HepG2 (cell line): ENCODE measurements at regions not wholly inside any gene's neighbourhood (a gene's known extent, or its start where the extent isn't known, plus 50 kb on each side); places are given as distances from the start of the nearest gene placed in this dataset.

Experiments
- ATAC-seq: fragments of 200-7000 bp; cut with Tn5 transposase; 3 replicates; pipeline ENCODE4 v1.9.1; 2020; ENCODE audit warnings: mild to moderate bottlenecking, moderate library complexity
- BruUV-seq: library from RNA; stranded (reverse); fragments of 400-500 nt; replicated peaks from 2 replicates; lab custom pipeline; 2021; lab: Mats Ljungman, UMichigan
- CTCF ChIA-PET: fragments of 300-600 bp; formaldehyde crosslinking; extraction: SDS; loops from one replicate; lab custom pipeline; 2021; ENCODE audit warnings: low total read pairs, inconsistent platforms, low intra/inter-chr PET ratio; lab: Yijun Ruan, JAX
- POLR2A ChIA-PET: fragments of 350-600 bp; sonication (Branson Sonifier 250); formaldehyde crosslinking; loops from one replicate; lab custom pipeline; 2020; ENCODE audit warnings: antibody characterized with exemption, inconsistent platforms; lab: Yijun Ruan, JAX
- DNase-seq: peaks from one replicate; pipeline ENCODE4 v3.0.0-alpha.2; 2015; ENCODE audit warnings: low spot score
- FAIRE-seq: peaks from 3 replicates; lab custom pipeline; 2011; peaks lifted over from hg19 to GRCh38; lab: Jason Lieb, UNC
- H2AFZ ChIP-seq: one replicate; pipeline ENCODE4 v1.6.1; 2011; ENCODE audit warnings: low read length, inconsistent platforms
- H3K27ac ChIP-seq: fragments of 300-600 bp; 3 replicates; pipeline ENCODE4 v1.8.0; 2011; ENCODE audit warnings: mixed run types, mild to moderate bottlenecking, mixed read lengths, low read length, inconsistent platforms; ENCODE audit not compliant: insufficient read depth; ENCODE audit errors: extremely low read length
- H3K27me3 ChIP-seq, 2 experiments: fragments of 200-600 bp in 1 of 2; 2 replicates in 1 of 2; 3 replicates in 1 of 2; pipeline versions ENCODE4 v1.6.0 to v1.8.0; 2011; ENCODE audit warnings: low read length in 2 of 2, mild to moderate bottlenecking in 2 of 2, moderate library complexity in 2 of 2, inconsistent platforms in 1 of 2; ENCODE audit not compliant: insufficient read depth in 2 of 2, control insufficient read depth in 1 of 2
- H3K36me3 ChIP-seq, 2 experiments: fragments of 200-600 bp in 1 of 2; replicated peaks in 1 of 2; 2 replicates in 1 of 2; 3 replicates in 1 of 2; pipeline versions ENCODE4 v1.5.1 to v1.8.0; 2011; ENCODE audit warnings: low read length in 2 of 2, inconsistent platforms in 1 of 2; ENCODE audit not compliant: insufficient read depth in 2 of 2, control insufficient read depth in 1 of 2
- H3K4me1 ChIP-seq: 2 replicates; pipeline ENCODE4 v1.5.1; 2012; ENCODE audit warnings: low read length, inconsistent platforms; ENCODE audit not compliant: insufficient read depth
- H3K4me2 ChIP-seq: 2 replicates; pipeline ENCODE4 v1.6.0; 2011; ENCODE audit warnings: low read depth, low read length, inconsistent platforms
- H3K4me3 ChIP-seq, 3 experiments: fragments of 200-600 bp in 1 of 3; sonication (generic), shearing (Covaris generic) in 1 of 3; replicated peaks in 1 of 3; 2 replicates each; pipeline ENCODE4 v1.5.1; 2011 to 2016; ENCODE audit warnings: low read length in 3 of 3, inconsistent platforms in 2 of 3, low read depth in 2 of 3, mild to moderate bottlenecking in 2 of 3, control low read depth in 1 of 3, mixed read lengths in 1 of 3; ENCODE audit not compliant: insufficient read depth in 1 of 3
- H3K79me2 ChIP-seq: one replicate; pipeline ENCODE4 v1.6.1; 2011; ENCODE audit warnings: low read length, inconsistent platforms; ENCODE audit not compliant: insufficient read depth
- H3K9ac ChIP-seq: 2 replicates; pipeline ENCODE4 v1.6.0; 2011; ENCODE audit warnings: mild to moderate bottlenecking, low read depth, low read length, inconsistent platforms; ENCODE audit not compliant: insufficient read depth
- H3K9me3 ChIP-seq: 2 replicates; pipeline ENCODE4 v1.5.1; 2012; ENCODE audit warnings: mild to moderate bottlenecking, low read length
- H4K20me1 ChIP-seq: 2 replicates; pipeline ENCODE4 v1.6.0; 2011; ENCODE audit warnings: inconsistent platforms, mild to moderate bottlenecking, low read length, moderate library complexity; ENCODE audit not compliant: insufficient read depth
- AGO2 ChIP-seq: fragments of 200-400 bp; formaldehyde crosslinking; optimal IDR thresholded peaks from 2 replicates; pipeline ENCODE3; 2017; ENCODE audit warnings: mild to moderate bottlenecking, low read depth, low read length, moderate library complexity
- ATF1 ChIP-seq: IDR thresholded peaks from 2 replicates; pipeline ENCODE4 v1.6.1; 2016; ENCODE audit warnings: mild to moderate bottlenecking, control low read depth
- ATF7 ChIP-seq, 2 experiments: fragments of 450-650 bp in 1 of 2; sonication (generic) in 1 of 2; formaldehyde crosslinking in 1 of 2; IDR thresholded peaks; 2 replicates each; pipeline versions ENCODE4 v1.4.0 to v1.6.1; 2016 to 2020; ENCODE audit warnings: antibody characterized with exemption in 1 of 2, mild to moderate bottlenecking in 1 of 2, missing genetic modification reagents in 1 of 2
- MXD4 ChIP-seq: IDR thresholded peaks from 2 replicates; pipeline ENCODE4 v1.6.1; 2016; ENCODE audit warnings: mild to moderate bottlenecking, missing biosample characterization, missing genetic modification reagents
- TBX3 ChIP-seq: fragments of 450-650 bp; IDR thresholded peaks from 2 replicates; pipeline ENCODE4 v1.6.1; 2017; ENCODE audit warnings: antibody characterized with exemption, mild to moderate bottlenecking, inconsistent platforms, borderline replicate concordance
- ZBTB7B ChIP-seq: sonication (generic); formaldehyde crosslinking; IDR thresholded peaks from 2 replicates; pipeline ENCODE4 v1.4.0; 2020; ENCODE audit warnings: missing genetic modification reagents
- ZNF564 ChIP-seq: sonication (generic); formaldehyde crosslinking; IDR thresholded peaks from 2 replicates; pipeline ENCODE4 v1.8.1; 2023; ENCODE audit warnings: mild to moderate bottlenecking, missing genetic modification reagents
- WGBS: methylation state at CpG from one replicate; pipeline ENCODE4 v1.1.6; 2017; ENCODE audit warnings: low lambda C conversion rate; 5-methylcytosine and 5-hydroxymethylcytosine counted together
- in situ Hi-C: cut with HindIII; loops from 2 replicates; pipeline ENCODE4 v1.10.0; 2017; ENCODE audit warnings: low pct_unique_long_range_greater_than_20kb; ENCODE audit not compliant: extremely low pct_ligation_motif_present
- intact Hi-C: fragments of 100-400 bp; cut with micrococcal nuclease; formaldehyde crosslinking; loops from one replicate; pipeline ENCODE4 v1.10.0; 2022; ENCODE audit not compliant: unreplicated experiment
- TF ChIP-seq, protein P1 (sequence below): sonication (generic); formaldehyde crosslinking; IDR thresholded peaks from 2 replicates; pipeline ENCODE4 v1.5.1; 2020; ENCODE audit warnings: mild to moderate bottlenecking, missing genetic modification reagents, borderline replicate concordance
- TF ChIP-seq, protein P2 (sequence below): sonication (generic); formaldehyde crosslinking; IDR thresholded peaks from 2 replicates; pipeline ENCODE4 v1.8.0; 2022; ENCODE audit warnings: missing genetic modification reagents, mild to moderate bottlenecking, borderline replicate concordance

DNA sequence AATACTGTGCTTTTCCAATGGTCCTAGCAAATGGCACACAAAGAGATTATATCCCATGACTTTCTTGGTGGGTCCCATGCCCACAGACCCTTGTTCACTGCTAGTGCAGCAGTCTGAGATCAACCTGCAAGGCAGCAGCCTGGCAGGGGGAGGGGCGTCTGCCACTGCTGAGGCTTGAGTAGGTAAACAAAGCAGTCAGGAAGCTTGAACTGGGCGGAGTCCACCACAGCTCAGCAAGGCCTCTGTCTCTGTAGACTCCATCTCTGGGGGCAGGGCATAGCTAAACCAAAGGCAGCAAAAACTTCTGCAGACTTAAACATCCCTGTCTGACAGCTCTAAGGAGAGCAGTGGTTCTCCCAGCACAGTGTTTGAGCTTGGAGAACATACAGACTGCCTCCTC is 82.9 kb downstream of the ZNF737 start:
- DNase-seq (no peak), ATAC-seq (no peak), FAIRE-seq (no peak)
- H3K4me1 ChIP-seq = no peaks in the 10 kb centered on the region
- H3K79me2 ChIP-seq = no peaks in the 10 kb centered on the region
- POLR2A ChIA-PET = no interaction called here
- no peak overlapping the region for H3K4me2 ChIP-seq
- H3K27ac ChIP-seq = no peak overlapping the region
- H4K20me1 ChIP-seq = no peaks in the 10 kb centered on the region
- WGBS = no CpG with 5 or more reads among the region's 2 CpGs
- CTCF ChIA-PET = no interaction called here
- TF ChIP-seq, protein P1, sequence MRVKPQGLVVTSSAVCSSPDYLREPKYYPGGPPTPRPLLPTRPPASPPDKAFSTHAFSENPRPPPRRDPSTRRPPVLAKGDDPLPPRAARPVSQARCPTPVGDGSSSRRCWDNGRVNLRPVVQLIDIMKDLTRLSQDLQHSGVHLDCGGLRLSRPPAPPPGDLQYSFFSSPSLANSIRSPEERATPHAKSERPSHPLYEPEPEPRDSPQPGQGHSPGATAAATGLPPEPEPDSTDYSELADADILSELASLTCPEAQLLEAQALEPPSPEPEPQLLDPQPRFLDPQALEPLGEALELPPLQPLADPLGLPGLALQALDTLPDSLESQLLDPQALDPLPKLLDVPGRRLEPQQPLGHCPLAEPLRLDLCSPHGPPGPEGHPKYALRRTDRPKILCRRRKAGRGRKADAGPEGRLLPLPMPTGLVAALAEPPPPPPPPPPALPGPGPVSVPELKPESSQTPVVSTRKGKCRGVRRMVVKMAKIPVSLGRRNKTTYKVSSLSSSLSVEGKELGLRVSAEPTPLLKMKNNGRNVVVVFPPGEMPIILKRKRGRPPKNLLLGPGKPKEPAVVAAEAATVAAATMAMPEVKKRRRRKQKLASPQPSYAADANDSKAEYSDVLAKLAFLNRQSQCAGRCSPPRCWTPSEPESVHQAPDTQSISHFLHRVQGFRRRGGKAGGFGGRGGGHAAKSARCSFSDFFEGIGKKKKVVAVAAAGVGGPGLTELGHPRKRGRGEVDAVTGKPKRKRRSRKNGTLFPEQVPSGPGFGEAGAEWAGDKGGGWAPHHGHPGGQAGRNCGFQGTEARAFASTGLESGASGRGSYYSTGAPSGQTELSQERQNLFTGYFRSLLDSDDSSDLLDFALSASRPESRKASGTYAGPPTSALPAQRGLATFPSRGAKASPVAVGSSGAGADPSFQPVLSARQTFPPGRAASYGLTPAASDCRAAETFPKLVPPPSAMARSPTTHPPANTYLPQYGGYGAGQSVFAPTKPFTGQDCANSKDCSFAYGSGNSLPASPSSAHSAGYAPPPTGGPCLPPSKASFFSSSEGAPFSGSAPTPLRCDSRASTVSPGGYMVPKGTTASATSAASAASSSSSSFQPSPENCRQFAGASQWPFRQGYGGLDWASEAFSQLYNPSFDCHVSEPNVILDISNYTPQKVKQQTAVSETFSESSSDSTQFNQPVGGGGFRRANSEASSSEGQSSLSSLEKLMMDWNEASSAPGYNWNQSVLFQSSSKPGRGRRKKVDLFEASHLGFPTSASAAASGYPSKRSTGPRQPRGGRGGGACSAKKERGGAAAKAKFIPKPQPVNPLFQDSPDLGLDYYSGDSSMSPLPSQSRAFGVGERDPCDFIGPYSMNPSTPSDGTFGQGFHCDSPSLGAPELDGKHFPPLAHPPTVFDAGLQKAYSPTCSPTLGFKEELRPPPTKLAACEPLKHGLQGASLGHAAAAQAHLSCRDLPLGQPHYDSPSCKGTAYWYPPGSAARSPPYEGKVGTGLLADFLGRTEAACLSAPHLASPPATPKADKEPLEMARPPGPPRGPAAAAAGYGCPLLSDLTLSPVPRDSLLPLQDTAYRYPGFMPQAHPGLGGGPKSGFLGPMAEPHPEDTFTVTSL = no peak
- no peak for TF ChIP-seq ZNF564
- no peak for TF ChIP-seq ZBTB7B (CRISPR knock-in tag)
- no peak for TF ChIP-seq TBX3
- no peak for TF ChIP-seq ATF7 (IDR thresholded peaks at IDR 0.05)
- no peak for TF ChIP-seq ATF7 (CRISPR knock-in tag; IDR thresholded peaks at IDR 0.05)
- TF ChIP-seq ATF1 = no peak
- no peak for TF ChIP-seq MXD4 (CRISPR knock-in tag)
- TF ChIP-seq, protein P2, sequence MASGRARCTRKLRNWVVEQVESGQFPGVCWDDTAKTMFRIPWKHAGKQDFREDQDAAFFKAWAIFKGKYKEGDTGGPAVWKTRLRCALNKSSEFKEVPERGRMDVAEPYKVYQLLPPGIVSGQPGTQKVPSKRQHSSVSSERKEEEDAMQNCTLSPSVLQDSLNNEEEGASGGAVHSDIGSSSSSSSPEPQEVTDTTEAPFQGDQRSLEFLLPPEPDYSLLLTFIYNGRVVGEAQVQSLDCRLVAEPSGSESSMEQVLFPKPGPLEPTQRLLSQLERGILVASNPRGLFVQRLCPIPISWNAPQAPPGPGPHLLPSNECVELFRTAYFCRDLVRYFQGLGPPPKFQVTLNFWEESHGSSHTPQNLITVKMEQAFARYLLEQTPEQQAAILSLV = no peak
- TF ChIP-seq AGO2 = no peak
- H3K36me3 ChIP-seq = no peaks in the 10 kb centered on the region
- no peak overlapping the region for H2AFZ ChIP-seq
- in situ Hi-C loops (no loop called here), intact Hi-C loops (no loop called here)
- peaks cover 91% of the 10 kb centered on the region for H3K9me3 ChIP-seq
- H3K9ac ChIP-seq = no peak overlapping the region
- no TSS peak for BruUV-seq
- H3K27me3 ChIP-seq = no peaks in the 10 kb centered on the region
- no peak overlapping the region for H3K4me3 ChIP-seq
